ENCODE measurements at regions not wholly inside any gene's neighbourhood (a gene's known extent, or its start where the extent isn't known, plus 50 kb on each side); places are given as distances from the start of the nearest gene placed in this dataset.
"Not testable (repeated sequence)": the region's sequence is repeated elsewhere in the genome, so short reads cannot be mapped to it uniquely, and the experiment has no call there.

GRCh38 chr2:219743548-219743947 is 116.1 kb downstream of the SLC4A3 start:
- intact Hi-C loops (cut with DNase I), result no loop called here
- H3K36me3 ChIP-seq, result no peaks in the 10 kb centered on the region
- H3K9me3 ChIP-seq, result no peaks in the 10 kb centered on the region
- ATAC-seq (no peak), DNase-seq (no peak)
- H3K27me3 ChIP-seq, result peaks cover 0 to 5% of the 10 kb centered on the region in 2 donors
- H3K27ac ChIP-seq, result no peak overlapping the region
- no peak for TF ChIP-seq CTCF (IDR thresholded peaks at IDR 0.05)
- H3K4me1 ChIP-seq, result no peaks in the 10 kb centered on the region
- H3K4me3 ChIP-seq, result no peak overlapping the region

GRCh38 chr2:219744066-219744465 is 116.6 kb downstream of the SLC4A3 start:
- no peak for TF ChIP-seq CTCF (IDR thresholded peaks at IDR 0.05)
- intact Hi-C loops (cut with DNase I), result no loop called here
- H3K4me3 ChIP-seq, result no peak overlapping the region
- H3K36me3 ChIP-seq, result no peaks in the 10 kb centered on the region
- H3K9me3 ChIP-seq, result no peaks in the 10 kb centered on the region
- DNase-seq (no peak), ATAC-seq (no peak)
- no peaks in the 10 kb centered on the region for H3K4me1 ChIP-seq
- no peak overlapping the region for H3K27ac ChIP-seq
- peaks cover 0 to 5% of the 10 kb centered on the region in 2 donors for H3K27me3 ChIP-seq

DNA sequence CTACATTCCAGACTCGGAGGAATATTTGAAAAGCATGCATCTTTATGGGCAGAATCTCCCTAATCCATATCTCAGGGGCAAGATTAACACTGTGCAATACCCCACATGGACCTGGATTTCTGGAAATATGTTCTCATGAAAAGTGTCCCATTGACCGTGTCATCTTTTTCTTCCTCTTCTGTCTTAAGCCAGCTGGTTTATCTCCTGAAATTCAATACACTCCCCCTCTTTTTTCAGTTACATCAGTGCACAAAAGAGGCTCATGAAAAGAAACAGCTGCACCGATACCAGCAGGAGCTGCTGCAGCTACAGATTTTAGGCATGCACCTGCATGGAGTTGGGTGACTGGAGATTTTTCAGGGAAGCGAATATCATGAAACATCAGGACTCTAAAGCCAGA is 117.2 kb downstream of the SLC4A3 start:
- no peak for DNase-seq

DNA sequence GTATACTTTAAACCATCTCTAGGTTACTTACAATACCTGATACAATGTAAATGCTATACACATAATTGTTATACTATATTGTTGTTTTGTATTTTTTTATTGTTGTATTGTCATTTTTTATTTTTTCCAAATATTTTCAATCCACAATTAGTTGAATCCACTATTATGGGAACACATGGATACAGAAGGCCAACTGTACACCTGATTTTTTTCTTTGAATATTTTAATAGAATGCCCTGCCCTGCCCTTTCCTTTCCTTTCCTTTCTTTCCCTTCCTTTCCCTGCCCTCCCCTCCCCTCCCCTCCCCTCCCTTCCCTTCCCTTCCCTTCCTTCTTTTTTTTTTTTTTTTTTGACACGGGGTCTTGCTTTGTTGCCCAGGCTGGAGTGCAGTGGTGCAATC is 120.2 kb downstream of the SLC4A3 start:
- Histone ChIP-seq H3K9me3 (no peaks in the 10 kb centered on the region), H3K36me3 (no peaks in the 10 kb centered on the region), H3K4me1 (no peaks in the 10 kb centered on the region), H3K27me3 (no peaks in the 10 kb centered on the region), H3K27ac (no peak overlapping the region), H3K4me3 (no peak overlapping the region)
- ATAC-seq, result no peak
- TF ChIP-seq CTCF (IDR thresholded peaks at IDR 0.05), result no peak
- DNase-seq, result no peak
- intact Hi-C loops (cut with DNase I), result no loop called here

More for the DNA sequence above, 117.2 kb downstream of the SLC4A3 start:
- Histone ChIP-seq H3K9me3 (no peaks in the 10 kb centered on the region), H3K36me3 (no peaks in the 10 kb centered on the region), H3K27ac (no peak overlapping the region), H3K4me3 (no peak overlapping the region), H3K4me1 (no peaks in the 10 kb centered on the region), H3K27me3 (peaks cover 0 to 5% of the 10 kb centered on the region in 2 donors)
- intact Hi-C loops (cut with DNase I), result no loop called here
- no peak for TF ChIP-seq CTCF (IDR thresholded peaks at IDR 0.05)
- no peak for ATAC-seq

DNA sequence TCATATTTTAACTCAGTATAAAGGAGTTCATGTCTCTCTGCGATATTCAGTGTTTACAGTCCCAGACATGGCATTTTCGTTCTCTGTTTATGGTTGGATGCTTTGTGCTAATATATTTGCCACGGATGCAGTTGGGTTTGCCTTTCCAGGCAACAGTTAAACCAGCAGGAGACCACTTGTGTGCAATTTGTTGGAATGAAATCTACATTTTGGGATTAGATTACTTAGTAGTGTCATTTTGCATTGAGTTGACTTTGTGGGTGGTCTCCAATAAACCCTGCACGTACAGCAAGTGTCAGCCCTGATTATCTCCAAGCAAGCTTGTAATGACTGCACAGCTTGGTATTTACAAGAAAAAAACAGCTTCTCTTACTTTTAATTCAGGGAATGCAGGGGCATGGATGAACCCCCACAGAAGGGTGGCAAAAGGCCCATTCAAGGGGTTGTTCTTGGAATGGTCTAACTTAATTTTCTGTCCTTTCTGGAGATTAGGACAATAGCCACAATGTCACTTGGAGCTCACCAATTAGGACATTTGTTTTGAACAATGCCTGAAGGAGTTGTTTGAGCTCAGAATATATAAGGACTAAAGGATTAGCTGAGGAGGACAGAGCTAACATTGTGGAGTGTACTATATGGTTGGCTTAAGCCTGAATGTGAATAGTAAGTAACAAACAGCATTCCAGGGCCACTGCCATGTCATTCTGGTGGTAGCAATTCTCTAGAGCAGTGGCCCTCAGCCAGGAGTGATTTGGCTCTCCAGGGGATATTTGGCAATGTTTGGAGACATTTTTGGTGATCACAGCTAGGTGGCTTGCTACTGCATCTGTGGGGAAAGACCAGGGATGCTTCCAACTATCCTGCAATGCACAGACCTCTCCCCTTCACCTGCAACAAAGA is 121.5 kb downstream of the SLC4A3 start:
- Histone ChIP-seq H3K4me3 (no peak overlapping the region), H3K36me3 (no peaks in the 10 kb centered on the region), H3K27me3 (no peaks in the 10 kb centered on the region), H3K9me3 (no peaks in the 10 kb centered on the region), H3K4me1 (no peaks in the 10 kb centered on the region), H3K27ac (no peak overlapping the region)
- DNase-seq (no peak), ATAC-seq (no peak)
- intact Hi-C loops (cut with DNase I), result no loop called here
- no peak for TF ChIP-seq CTCF (IDR thresholded peaks at IDR 0.05)

GRCh38 chr2:219751121-219751520 is 123.7 kb downstream of the SLC4A3 start:
- H3K9me3 ChIP-seq; ATAC-seq; H3K4me3 ChIP-seq; H3K36me3 ChIP-seq; H3K27me3 ChIP-seq; H3K4me1 ChIP-seq; DNase-seq; H3K27ac ChIP-seq; intact Hi-C loops (cut with DNase I): not testable (repeated sequence)
